Muscle layer of colon (tissue), 2 donors: ENCODE measurements at regions not wholly inside any gene's neighbourhood (a gene's known extent, or its start where the extent isn't known, plus 50 kb on each side); places are given as distances from the start of the nearest gene placed in this dataset.

Experiments used
- H3K27ac ChIP-seq: one replicate; pipeline ENCODE4 v1.7.0; 2013; ENCODE audit warnings: low read depth, mild to moderate bottlenecking, low read length, moderate library complexity
- H3K27me3 ChIP-seq, 2 donors: one replicate each; pipeline ENCODE4 v1.7.0; 2013; ENCODE audit warnings: low read length in 2 of 2, mild to moderate bottlenecking in 2 of 2; ENCODE audit not compliant: insufficient read depth in 2 of 2, control insufficient read depth in 1 of 2
- H3K36me3 ChIP-seq: one replicate; pipeline ENCODE4 v1.7.0; 2013; ENCODE audit warnings: mild to moderate bottlenecking, low read length; ENCODE audit not compliant: insufficient read depth
- H3K4me1 ChIP-seq: one replicate; pipeline ENCODE4 v1.7.0; 2013; ENCODE audit warnings: mild to moderate bottlenecking, low read length; ENCODE audit not compliant: insufficient read depth
- H3K4me3 ChIP-seq, 2 donors: one replicate each; pipeline ENCODE4 v1.7.0; 2013; ENCODE audit warnings: low read length in 2 of 2, low read depth in 1 of 2, mild to moderate bottlenecking in 1 of 2, moderate library complexity in 1 of 2
- H3K9ac ChIP-seq: one replicate; pipeline ENCODE4 v1.7.0; 2013; ENCODE audit warnings: low read length
- H3K9me3 ChIP-seq: one replicate; pipeline ENCODE4 v1.7.0; 2013; ENCODE audit warnings: mild to moderate bottlenecking, low read length
- donor health status: abdominal sarcoma.
- donor health status: Adenocarcinoma of cecum.

GRCh38 chr11:11077898-11078297 lies 220.0 kb upstream of the ZBED5 start:
- no peak overlapping the region for H3K27ac ChIP-seq
- no peaks in the 10 kb centered on the region for H3K9me3 ChIP-seq
- no peaks in the 10 kb centered on the region for H3K36me3 ChIP-seq
- no peak overlapping the region for H3K9ac ChIP-seq
- no peaks in the 10 kb centered on the region for H3K27me3 ChIP-seq
- H3K4me3 ChIP-seq = no peak overlapping the region
- H3K4me1 ChIP-seq = peaks cover 57% of the 10 kb centered on the region

- no peaks in the 10 kb centered on the region for H3K36me3 ChIP-seq
- H3K4me3 ChIP-seq = no peak overlapping the region
- no peak overlapping the region for H3K9ac ChIP-seq
- peaks cover 54% of the 10 kb centered on the region for H3K4me1 ChIP-seq
- no peaks in the 10 kb centered on the region for H3K9me3 ChIP-seq
- H3K27ac ChIP-seq = no peak overlapping the region
- no peaks in the 10 kb centered on the region for H3K27me3 ChIP-seq
Observed at GRCh38 chr11:11076879-11077278, 219.0 kb upstream of the ZBED5 start.

- H3K9me3 ChIP-seq = no peaks in the 10 kb centered on the region
- no peaks in the 10 kb centered on the region for H3K36me3 ChIP-seq
- H3K9ac ChIP-seq = no peak overlapping the region
- H3K4me3 ChIP-seq = no peak overlapping the region
- peaks cover 49% of the 10 kb centered on the region for H3K4me1 ChIP-seq
- no peak overlapping the region for H3K27ac ChIP-seq
- H3K27me3 ChIP-seq = no peaks in the 10 kb centered on the region
Observed at GRCh38 chr11:11076276-11076675, 218.4 kb upstream of the ZBED5 start.

- no peaks in the 10 kb centered on the region for H3K9me3 ChIP-seq
- no peak overlapping the region for H3K4me3 ChIP-seq
- H3K4me1 ChIP-seq = peaks cover 42% of the 10 kb centered on the region
- H3K27me3 ChIP-seq = no peaks in the 10 kb centered on the region
- no peaks in the 10 kb centered on the region for H3K36me3 ChIP-seq
- H3K27ac ChIP-seq = no peak overlapping the region
- no peak overlapping the region for H3K9ac ChIP-seq
Observed at GRCh38 chr11:11075515-11076171, 217.8 kb upstream of the ZBED5 start.

GRCh38 chr11:11074686-11075335 lies 217.0 kb upstream of the ZBED5 start:
- Histone ChIP-seq H3K27ac (no peak overlapping the region), H3K4me3 (no peak overlapping the region), H3K27me3 (no peaks in the 10 kb centered on the region), H3K36me3 (no peaks in the 10 kb centered on the region), H3K4me1 (peaks cover 38% of the 10 kb centered on the region), H3K9me3 (no peaks in the 10 kb centered on the region), H3K9ac (no peak overlapping the region)

- Histone ChIP-seq H3K9me3 (no peaks in the 10 kb centered on the region), H3K4me3 (no peak overlapping the region), H3K4me1 (peaks cover 38% of the 10 kb centered on the region), H3K36me3 (no peaks in the 10 kb centered on the region), H3K27me3 (no peaks in the 10 kb centered on the region), H3K27ac (no peak overlapping the region), H3K9ac (no peak overlapping the region)
Observed at GRCh38 chr11:11073996-11074395, 216.1 kb upstream of the ZBED5 start.

GRCh38 chr11:11072067-11072466 lies 214.2 kb upstream of the ZBED5 start:
- H3K27ac ChIP-seq = no peak overlapping the region
- H3K4me3 ChIP-seq = no peak overlapping the region
- no peak overlapping the region for H3K9ac ChIP-seq
- peaks cover 30% of the 10 kb centered on the region for H3K4me1 ChIP-seq
- H3K27me3 ChIP-seq = no peaks in the 10 kb centered on the region
- no peaks in the 10 kb centered on the region for H3K9me3 ChIP-seq
- H3K36me3 ChIP-seq = no peaks in the 10 kb centered on the region

- Histone ChIP-seq H3K27ac (no peak overlapping the region), H3K9me3 (no peaks in the 10 kb centered on the region), H3K9ac (no peak overlapping the region), H3K36me3 (no peaks in the 10 kb centered on the region), H3K4me1 (peaks cover 30% of the 10 kb centered on the region), H3K4me3 (no peak overlapping the region), H3K27me3 (no peaks in the 10 kb centered on the region)
Observed at GRCh38 chr11:11071486-11071885, 213.6 kb upstream of the ZBED5 start.

GRCh38 chr11:11070976-11071375 lies 213.1 kb upstream of the ZBED5 start:
- H3K36me3 ChIP-seq = no peaks in the 10 kb centered on the region
- H3K4me3 ChIP-seq = no peak overlapping the region
- no peak overlapping the region for H3K9ac ChIP-seq
- no peaks in the 10 kb centered on the region for H3K27me3 ChIP-seq
- H3K27ac ChIP-seq = no peak overlapping the region
- H3K4me1 ChIP-seq = peaks cover 29% of the 10 kb centered on the region
- H3K9me3 ChIP-seq = no peaks in the 10 kb centered on the region

- peaks cover 21% of the 10 kb centered on the region for H3K4me1 ChIP-seq
- H3K9me3 ChIP-seq = no peaks in the 10 kb centered on the region
- no peak overlapping the region for H3K27ac ChIP-seq
- H3K36me3 ChIP-seq = no peaks in the 10 kb centered on the region
- no peaks in the 10 kb centered on the region for H3K27me3 ChIP-seq
- no peak overlapping the region for H3K9ac ChIP-seq
- H3K4me3 ChIP-seq = no peak overlapping the region
Observed at GRCh38 chr11:11069841-11070835, 212.3 kb upstream of the ZBED5 start.

GRCh38 chr11:11068113-11068512 lies 210.3 kb upstream of the ZBED5 start:
- peaks cover 8% of the 10 kb centered on the region for H3K4me1 ChIP-seq
- no peaks in the 10 kb centered on the region for H3K27me3 ChIP-seq
- H3K27ac ChIP-seq = no peak overlapping the region
- H3K4me3 ChIP-seq = no peak overlapping the region
- no peaks in the 10 kb centered on the region for H3K36me3 ChIP-seq
- no peak overlapping the region for H3K9ac ChIP-seq
- H3K9me3 ChIP-seq = no peaks in the 10 kb centered on the region
